HuH-7 (cell line): ENCODE measurements at regions not wholly inside any gene's neighbourhood (a gene's known extent, or its start where the extent isn't known, plus 50 kb on each side); places are given as distances from the start of the nearest gene placed in this dataset.

Source experiments
- DNase-seq: peaks from one replicate; pipeline ENCODE4 v3.0.0; 2011; ENCODE audit warnings: low spot score

GRCh38 chr7:53699215-53699837 is 663.9 kb downstream of the POM121L12 start:
- no peak for DNase-seq

DNA sequence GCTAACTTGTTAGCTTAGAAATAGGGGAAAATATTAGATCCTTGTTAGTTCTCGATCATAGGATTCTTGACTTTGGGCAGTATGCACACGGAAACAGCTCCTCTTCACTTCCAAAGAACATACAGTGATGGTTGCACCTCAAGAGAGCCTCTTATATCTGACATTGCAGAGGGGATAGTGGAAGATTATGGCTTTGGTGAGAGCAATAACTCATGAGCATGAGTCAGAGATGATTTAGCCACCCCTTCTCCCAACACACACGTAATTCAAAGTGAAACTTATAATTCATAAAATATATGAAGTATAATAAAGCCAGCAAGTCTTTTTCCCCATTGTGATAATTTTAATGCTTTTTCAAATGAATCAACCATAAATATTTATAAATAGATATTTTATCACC is 683.7 kb downstream of the POM121L12 start:
- DNase-seq = no peak

DNA sequence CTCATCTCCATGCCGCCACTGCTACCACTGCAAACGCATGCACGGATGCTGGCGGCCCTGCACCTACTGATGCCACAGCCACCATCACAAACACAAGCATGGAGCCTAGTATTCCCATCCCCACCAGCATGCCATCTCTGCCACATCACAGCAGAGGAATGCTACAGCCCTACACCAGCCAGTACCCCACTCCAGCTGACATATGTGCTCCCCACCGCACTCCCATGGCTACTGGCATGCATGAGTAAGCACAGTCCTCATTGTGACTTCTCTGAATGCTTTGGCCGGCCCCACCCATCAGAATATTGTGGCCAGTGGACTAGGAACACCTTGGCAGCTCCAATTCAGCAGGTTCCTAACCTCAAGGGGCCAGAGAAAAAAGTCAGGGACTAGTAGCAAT is 705.5 kb downstream of the POM121L12 start:
- DNase-seq = no peak

GRCh38 chr7:53743697-53744402 is 708.4 kb downstream of the POM121L12 start:
- DNase-seq = no peak

- DNase-seq = no peak
Measured at GRCh38 chr7:53744403-53744760, 708.9 kb downstream of the POM121L12 start.

- DNase-seq = no peak
Measured at GRCh38 chr7:53756946-53757345, 721.5 kb downstream of the POM121L12 start.

GRCh38 chr7:53768186-53768585 is 732.8 kb downstream of the POM121L12 start:
- no peak for DNase-seq

DNA sequence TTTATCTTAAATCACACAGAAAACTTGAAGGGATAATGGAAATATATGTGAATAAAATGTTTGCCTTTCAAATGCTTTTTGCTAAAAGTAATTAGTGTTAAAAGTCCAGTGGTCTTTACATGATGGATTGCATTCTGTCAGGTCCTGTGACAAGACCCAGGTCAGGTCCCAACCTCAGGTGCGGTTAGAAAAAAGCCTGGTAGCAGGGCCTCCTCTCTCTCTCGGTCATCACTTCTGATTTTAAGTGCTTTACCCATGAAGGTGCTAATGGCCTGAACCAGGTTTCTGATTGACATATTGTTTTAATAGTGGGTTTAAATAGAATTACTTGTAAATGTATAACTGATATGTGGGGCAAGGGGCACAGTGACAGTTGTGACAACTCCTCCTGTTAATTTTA is 736.3 kb downstream of the POM121L12 start:
- no peak for DNase-seq

DNA sequence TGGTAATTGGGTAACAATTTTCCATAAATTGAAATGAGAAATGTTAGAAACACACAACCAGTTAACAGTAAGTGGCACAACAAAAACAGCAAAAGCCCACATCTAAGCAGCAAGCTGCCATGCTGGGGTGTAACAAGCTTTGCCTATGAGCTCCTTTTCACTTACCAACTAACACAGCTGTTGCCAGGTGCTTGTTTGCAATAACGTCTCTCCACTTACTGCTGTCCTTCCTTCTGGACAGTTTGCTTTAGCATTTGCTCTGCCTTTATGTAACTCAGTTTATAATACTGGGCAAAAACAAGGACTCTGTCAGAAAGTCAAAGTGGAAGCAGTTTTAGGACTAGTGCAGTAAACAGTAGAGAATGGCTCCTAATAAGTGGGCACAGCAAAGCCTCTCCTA is 740.9 kb downstream of the POM121L12 start:
- DNase-seq = no peak

- no peak for DNase-seq
Measured at GRCh38 chr7:53789741-53790140, 752.4 kb upstream of the VSTM2A start.

GRCh38 chr7:53794816-53795215 is 747.4 kb upstream of the VSTM2A start:
- DNase-seq = no peak

GRCh38 chr7:53800746-53801145 is 741.4 kb upstream of the VSTM2A start:
- DNase-seq = no peak

DNA sequence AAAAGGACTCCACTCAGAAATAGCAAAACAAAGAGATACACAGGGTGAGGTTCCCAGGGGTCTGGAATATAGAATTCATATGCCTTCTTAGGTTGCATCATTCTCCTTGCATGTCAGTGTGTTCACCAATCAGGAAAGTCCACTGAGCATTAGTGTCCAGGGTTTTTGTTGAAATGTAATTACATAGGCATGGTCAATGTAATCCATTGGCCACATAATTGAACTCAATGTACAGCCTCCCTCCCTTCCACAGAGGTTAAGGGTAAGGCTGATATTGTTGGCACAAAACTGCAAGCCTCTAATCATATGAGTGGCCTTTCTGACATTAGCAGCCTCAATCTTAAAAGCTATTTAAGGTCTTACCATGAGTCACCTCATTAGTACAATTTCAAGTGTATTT is 736.1 kb upstream of the VSTM2A start:
- DNase-seq = no peak

GRCh38 chr7:53811555-53812079 is 730.6 kb upstream of the VSTM2A start:
- peak; percentile 94 for DNase-seq

DNA sequence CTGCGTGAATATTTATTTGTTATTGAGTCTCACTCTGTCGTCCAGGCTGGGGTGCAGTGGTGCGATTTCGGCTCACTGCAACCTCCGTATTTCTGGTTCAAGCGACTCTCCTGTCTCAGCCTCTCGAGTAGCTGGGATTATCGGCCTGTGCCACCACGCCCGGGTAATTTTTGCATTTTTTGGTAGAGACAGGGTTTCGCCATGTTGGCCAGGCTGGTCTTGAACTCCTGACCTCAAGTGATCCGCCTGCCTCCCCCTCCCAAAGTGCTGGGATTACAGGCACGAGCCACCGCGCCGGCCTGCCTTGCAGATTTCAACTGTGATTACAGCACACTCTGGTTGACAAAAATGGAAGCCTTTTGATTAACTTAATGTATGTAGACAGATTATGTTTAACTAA is 730.0 kb upstream of the VSTM2A start:
- no peak for DNase-seq

- DNase-seq = no peak
Measured at GRCh38 chr7:53835301-53835700, 706.9 kb upstream of the VSTM2A start.

DNA sequence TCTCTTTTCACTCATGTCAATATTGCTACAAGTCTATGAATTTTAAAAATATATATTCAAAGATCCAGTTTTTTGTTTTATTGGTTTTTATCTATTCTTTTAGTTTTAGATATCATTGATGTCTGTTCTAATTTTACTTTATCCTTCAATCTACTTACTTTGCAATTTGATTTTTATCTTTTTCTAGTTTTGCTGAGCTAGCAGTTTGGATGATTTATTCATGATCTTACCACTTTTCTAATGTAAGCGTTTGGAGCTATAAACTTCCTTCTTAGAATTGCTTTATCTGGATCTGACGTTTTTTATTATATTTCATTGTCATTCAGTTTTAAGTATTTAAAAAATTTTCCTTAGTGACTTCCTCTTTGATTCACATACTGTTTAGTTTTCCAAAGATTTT is 664.5 kb upstream of the VSTM2A start:
- DNase-seq = no peak

- DNase-seq = no peak
Measured at GRCh38 chr7:53900856-53901528, 641.2 kb upstream of the VSTM2A start.

DNA sequence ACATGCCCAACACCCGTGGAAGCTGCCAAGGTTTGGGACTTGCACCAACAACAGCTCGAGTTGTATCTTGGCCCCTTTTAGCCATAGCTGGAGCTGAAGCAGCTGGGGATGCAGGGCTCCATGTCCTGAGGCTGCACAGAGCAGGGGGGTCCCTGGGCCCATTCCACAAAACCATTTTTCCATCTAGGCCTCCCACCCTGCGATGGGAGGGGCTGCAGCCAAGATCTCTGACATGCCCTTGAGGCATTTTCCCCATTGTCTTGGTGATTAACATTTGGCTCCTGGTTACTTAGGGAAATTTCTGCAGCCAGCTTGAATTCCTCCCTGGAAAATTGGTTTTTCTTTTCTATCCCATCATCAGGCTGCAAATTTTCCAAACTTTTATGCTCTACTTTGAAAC is 637.8 kb upstream of the VSTM2A start:
- DNase-seq = no peak

DNA sequence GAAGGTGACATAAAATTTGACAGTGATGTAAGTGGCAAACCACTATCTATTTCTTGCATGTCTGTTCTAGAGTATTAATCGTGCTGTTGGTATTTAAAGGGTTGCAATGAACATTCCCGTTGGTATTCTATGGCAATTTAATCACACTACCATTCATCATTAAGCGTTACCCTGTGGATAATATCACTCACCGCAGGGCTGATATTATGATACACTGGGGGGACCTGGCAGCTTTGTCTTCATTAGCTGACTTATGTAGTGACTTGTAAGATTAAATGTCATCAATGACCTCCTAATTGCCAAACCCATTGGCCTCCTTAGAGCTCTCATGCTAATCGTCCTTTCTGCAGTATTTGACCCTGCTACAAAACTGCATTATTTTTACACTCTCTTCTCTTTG is 624.5 kb upstream of the VSTM2A start:
- no peak for DNase-seq

DNA sequence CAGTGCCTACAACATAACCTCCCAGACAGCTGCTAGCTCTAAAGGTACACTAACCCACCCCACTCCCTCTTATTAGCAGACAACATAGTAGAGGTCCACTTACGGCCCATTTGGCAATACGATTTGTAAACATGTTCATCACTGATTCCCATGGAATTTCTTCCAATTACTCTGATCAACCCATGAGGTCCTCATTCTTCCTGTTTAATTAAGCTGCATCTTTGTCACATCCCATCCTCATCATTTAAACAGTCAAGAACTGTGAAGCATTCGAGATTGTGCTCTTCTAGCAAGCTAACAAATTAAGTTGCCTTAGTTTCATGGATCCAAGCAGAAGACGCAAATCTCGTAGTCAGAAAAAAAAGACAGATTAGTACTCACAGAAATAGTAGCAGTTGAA is 622.2 kb upstream of the VSTM2A start:
- no peak for DNase-seq

DNA sequence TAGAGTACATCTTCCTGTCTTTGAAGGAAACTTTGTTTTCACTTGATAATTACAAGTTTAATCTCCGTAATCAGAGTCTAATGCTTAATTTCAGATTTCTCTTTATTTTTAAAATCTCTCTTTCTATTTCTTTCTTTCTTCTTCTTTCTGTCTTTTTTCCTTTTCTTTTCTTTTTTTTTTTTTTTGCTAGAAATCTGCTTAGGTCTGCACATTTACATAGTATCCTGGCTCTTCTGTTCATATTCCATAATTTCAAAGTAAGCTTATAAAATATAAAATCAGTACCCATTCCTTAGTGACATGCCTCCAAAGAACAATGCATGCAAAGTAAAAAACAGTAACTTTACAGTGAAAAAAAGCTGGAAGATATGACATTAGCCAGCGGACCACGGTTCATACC is 601.7 kb upstream of the VSTM2A start:
- DNase-seq = no peak

DNA sequence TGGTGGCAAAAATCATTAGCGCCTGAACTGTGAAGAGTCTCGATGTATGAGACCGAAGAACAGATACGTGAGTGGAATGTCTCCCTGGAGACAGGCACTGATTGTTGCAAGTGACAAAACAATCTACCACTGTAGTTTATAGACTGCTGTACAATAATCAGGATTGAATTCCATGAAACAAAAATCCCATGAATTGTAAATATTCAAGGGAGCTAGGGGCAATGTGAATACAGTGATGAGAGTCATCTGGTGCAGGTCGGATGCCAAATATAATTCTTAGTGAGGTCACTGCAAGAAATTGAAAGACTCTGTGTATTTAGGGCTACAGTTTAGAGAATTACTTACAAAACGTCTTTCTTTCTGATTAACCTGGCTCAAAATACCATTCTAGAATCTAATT is 594.4 kb upstream of the VSTM2A start:
- DNase-seq = no peak
